PFSK-1 (cell line): ENCODE measurements at regions not wholly inside any gene's neighbourhood (a gene's known extent, or its start where the extent isn't known, plus 50 kb on each side); places are given as distances from the start of the nearest gene placed in this dataset.

ENCODE experiments used
- FOXP2 ChIP-seq: optimal IDR thresholded peaks from 2 replicates; pipeline ENCODE3; 2011; ENCODE audit warnings: borderline replicate concordance, control low read depth, inconsistent platforms; ENCODE audit not compliant: insufficient read depth; ENCODE audit errors: extremely low read length, extremely low read depth
- POLR2AphosphoS5 ChIP-seq: IDR thresholded peaks from 2 replicates; pipeline ENCODE4 v1.6.1; 2012; ENCODE audit warnings: low read depth, mild to moderate bottlenecking, control low read depth, low read length, moderate library complexity
- SIN3A ChIP-seq: IDR thresholded peaks from 2 replicates; pipeline ENCODE4 v1.6.1; 2012; ENCODE audit warnings: mild to moderate bottlenecking, low read length, moderate library complexity, borderline replicate concordance; ENCODE audit not compliant: insufficient read depth
- TAF1 ChIP-seq: IDR thresholded peaks from 2 replicates; pipeline ENCODE4 v1.6.1; 2012; ENCODE audit warnings: low read length, control low read depth, borderline replicate concordance; ENCODE audit not compliant: insufficient read depth
- TF ChIP-seq, protein P1 (sequence below), 2 experiments: IDR thresholded peaks; 2 replicates each; pipeline versions ENCODE4 v1.6.1 to v1.8.0; 2011 to 2012; ENCODE audit warnings: low read depth in 2 of 2, low read length in 2 of 2, control low read depth in 1 of 2, inconsistent platforms in 1 of 2, mild to moderate bottlenecking in 1 of 2, moderate library complexity in 1 of 2; ENCODE audit not compliant: insufficient read depth in 1 of 2

DNA sequence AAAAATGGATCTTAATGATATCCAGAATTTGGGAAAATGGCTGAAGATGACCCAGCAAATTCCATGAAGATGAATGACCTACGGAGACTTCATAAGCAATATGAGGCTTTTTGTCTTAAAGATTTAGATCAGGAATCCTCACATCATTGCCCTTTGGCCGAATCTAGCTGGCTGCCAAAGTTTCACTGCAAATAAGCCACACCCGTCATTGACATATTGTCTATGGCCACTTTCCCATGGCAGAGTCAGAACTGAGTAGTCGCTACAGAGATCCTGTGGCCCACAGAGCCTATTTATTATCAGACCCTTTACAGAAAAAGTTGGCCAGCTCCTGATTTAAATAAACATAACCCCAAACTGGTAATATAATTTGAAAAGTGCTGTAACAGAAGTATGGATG lies 307.4 kb upstream of the RARB start:
- TF ChIP-seq POLR2AphosphoS5 (no peak), SIN3A (no peak), TAF1 (no peak), FOXP2 (no peak)
- TF ChIP-seq, protein P1, sequence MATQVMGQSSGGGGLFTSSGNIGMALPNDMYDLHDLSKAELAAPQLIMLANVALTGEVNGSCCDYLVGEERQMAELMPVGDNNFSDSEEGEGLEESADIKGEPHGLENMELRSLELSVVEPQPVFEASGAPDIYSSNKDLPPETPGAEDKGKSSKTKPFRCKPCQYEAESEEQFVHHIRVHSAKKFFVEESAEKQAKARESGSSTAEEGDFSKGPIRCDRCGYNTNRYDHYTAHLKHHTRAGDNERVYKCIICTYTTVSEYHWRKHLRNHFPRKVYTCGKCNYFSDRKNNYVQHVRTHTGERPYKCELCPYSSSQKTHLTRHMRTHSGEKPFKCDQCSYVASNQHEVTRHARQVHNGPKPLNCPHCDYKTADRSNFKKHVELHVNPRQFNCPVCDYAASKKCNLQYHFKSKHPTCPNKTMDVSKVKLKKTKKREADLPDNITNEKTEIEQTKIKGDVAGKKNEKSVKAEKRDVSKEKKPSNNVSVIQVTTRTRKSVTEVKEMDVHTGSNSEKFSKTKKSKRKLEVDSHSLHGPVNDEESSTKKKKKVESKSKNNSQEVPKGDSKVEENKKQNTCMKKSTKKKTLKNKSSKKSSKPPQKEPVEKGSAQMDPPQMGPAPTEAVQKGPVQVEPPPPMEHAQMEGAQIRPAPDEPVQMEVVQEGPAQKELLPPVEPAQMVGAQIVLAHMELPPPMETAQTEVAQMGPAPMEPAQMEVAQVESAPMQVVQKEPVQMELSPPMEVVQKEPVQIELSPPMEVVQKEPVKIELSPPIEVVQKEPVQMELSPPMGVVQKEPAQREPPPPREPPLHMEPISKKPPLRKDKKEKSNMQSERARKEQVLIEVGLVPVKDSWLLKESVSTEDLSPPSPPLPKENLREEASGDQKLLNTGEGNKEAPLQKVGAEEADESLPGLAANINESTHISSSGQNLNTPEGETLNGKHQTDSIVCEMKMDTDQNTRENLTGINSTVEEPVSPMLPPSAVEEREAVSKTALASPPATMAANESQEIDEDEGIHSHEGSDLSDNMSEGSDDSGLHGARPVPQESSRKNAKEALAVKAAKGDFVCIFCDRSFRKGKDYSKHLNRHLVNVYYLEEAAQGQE (IDR thresholded peaks at IDR 0.05; ENCODE audit: insufficient read depth in 1 of 2, low read depth in 2 of 2, low read length in 2 of 2): no peak

DNA sequence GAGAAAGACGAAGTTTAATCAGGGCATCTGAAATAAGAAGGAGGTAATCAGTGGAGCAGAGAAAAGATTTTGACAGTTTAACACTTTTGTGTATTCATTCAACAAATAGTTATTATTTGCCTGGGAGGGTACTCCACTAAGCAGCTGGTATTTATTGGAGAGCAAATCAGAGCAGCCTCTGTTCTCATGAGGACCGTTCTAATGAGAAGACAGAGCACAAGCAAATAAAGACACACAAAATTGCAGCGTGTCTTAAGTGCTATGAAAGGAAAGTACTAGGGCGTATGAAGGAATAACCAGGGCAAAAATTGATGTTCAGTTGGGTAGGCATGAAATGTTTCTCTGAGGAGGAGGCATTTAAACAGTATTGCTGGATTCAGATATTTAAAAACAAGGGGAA lies 302.9 kb upstream of the RARB start:
- TF ChIP-seq, protein P1 (IDR thresholded peaks at IDR 0.05; ENCODE audit: insufficient read depth in 1 of 2, low read depth in 2 of 2, low read length in 2 of 2): no peak
- TF ChIP-seq TAF1 (no peak), POLR2AphosphoS5 (no peak), SIN3A (no peak), FOXP2 (no peak)

DNA sequence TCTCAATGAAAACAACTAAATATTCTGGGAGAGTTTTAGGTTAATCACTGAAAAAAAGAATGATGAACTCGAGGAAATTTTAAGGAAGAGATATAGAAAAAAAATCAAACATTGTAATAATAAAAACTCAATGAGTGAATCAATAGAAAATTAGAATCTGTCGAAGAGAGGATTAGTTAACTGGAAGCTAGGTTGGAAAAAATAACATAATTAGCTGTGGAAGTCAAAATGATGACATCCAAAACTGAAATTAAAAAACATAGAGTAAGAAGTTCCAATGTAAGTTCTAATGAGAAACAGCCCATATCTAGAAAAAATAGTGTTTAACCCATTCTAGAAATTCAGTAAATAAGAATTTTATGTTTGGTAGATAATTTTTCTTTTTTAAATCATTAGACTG lies 299.3 kb upstream of the RARB start:
- TF ChIP-seq SIN3A (no peak), FOXP2 (no peak), TAF1 (no peak), POLR2AphosphoS5 (no peak)
- TF ChIP-seq, protein P1 (IDR thresholded peaks at IDR 0.05; ENCODE audit: insufficient read depth in 1 of 2, low read depth in 2 of 2, low read length in 2 of 2): no peak

DNA sequence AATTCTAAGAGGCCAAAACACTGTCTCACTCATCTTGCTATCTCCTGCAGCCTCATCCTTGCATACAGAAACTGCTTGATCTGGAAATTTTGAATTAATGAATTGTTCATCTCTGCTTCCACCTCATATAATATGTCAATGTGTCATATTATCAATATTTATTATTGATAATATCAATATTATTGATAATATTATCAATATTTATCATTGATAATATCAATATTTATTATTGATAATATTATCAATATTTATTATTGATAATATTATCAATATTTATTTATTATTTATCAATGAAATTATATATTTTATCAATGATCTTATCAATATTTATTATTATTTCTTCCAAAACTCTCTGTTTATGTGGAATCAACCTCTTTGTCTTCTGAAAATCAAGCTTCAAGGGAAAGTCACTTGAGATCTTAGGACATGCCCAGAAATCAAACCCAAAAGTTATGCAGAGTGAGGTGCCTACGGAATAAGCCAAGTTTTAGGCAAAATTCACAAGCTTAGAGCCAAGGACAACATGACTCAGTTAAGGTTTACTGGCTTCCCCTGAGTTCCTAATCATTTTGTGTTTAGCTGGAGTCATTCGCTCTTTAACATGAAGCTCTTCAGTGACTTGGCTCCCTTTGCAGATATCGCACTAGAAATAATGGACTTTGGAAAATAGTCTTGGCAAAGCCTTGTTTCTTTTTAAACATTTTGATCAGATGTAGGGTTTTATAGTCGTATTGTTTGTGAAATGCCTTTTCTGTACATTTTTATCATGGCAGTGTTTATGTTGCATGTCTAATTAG lies 297.1 kb upstream of the RARB start:
- no peak for TF ChIP-seq SIN3A
- no peak for TF ChIP-seq POLR2AphosphoS5
- no peak for TF ChIP-seq TAF1
- TF ChIP-seq, protein P1 (IDR thresholded peaks at IDR 0.05; ENCODE audit: insufficient read depth in 1 of 2, low read depth in 2 of 2, low read length in 2 of 2): no peak

DNA sequence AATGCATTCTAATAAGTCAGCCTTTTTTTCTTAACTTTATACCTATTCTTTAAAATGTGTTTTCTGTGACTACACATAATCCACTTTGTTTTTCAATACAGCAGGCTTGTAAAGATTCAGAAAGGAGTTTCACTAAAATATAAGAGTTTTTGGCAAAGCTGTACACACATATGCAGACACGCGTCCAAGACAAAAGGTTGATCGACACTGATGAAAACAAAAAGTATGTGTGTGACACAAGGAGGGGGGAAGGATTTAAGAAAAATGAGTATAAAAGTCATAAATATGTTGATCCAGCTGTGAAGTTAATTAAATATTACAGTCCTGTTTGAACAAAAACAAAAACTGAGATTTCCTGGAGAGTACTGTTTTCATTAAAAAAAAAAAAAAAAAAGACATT lies 294.5 kb upstream of the RARB start:
- TF ChIP-seq POLR2AphosphoS5 (no peak), FOXP2 (no peak), TAF1 (no peak), SIN3A (no peak)
- TF ChIP-seq, protein P1 (IDR thresholded peaks at IDR 0.05; ENCODE audit: insufficient read depth in 1 of 2, low read depth in 2 of 2, low read length in 2 of 2): no peak
